Right lobe of liver (tissue), 6 donors: ENCODE measurements at regions not wholly inside any gene's neighbourhood (a gene's known extent, or its start where the extent isn't known, plus 50 kb on each side); places are given as distances from the start of the nearest gene placed in this dataset.

Experiments
- ATAC-seq, 4 donors: fragments of 200-7000 bp; cut with Tn5 transposase; one replicate each; pipeline ENCODE4 v1.9.1; 2020; ENCODE audit warnings: mild to moderate bottlenecking in 4 of 4, moderate library complexity in 4 of 4
- DNase-seq, 3 donors: peaks; one replicate each; pipeline ENCODE4 v3.0.0-alpha.2; 2020
- H3K27ac ChIP-seq, 3 donors: fragments of 200-600 bp; one replicate each; pipeline ENCODE4 v1.8.0; 2022
- H3K27me3 ChIP-seq, 2 donors: fragments of 200-600 bp; one replicate each; pipeline ENCODE4 v1.8.0; 2022
- H3K36me3 ChIP-seq, 4 donors: fragments of 200-600 bp; sonication (generic) in 1 of 4; one replicate each; pipeline versions ENCODE4 v1.5.1 to v1.8.0; 2017 to 2022; ENCODE audit warnings: control low read depth in 1 of 4
- H3K4me1 ChIP-seq, 4 donors: fragments of 200-600 bp; sonication (generic) in 1 of 4; one replicate each; pipeline versions ENCODE4 v1.5.1 to v1.8.0; 2017 to 2022; ENCODE audit warnings: control low read depth in 1 of 4
- H3K4me3 ChIP-seq, 3 donors: fragments of 200-600 bp; one replicate each; pipeline ENCODE4 v1.8.0; 2022
- H3K9me3 ChIP-seq, 4 donors: fragments of 200-600 bp; sonication (generic) in 1 of 4; one replicate each; pipeline versions ENCODE4 v1.5.1 to v1.8.0; 2017 to 2022; ENCODE audit warnings: control low read depth in 1 of 4
- POLR2A ChIP-seq: fragments of 450-650 bp; IDR thresholded peaks from one replicate; pipeline ENCODE4 v1.6.1; 2017; ENCODE audit warnings: antibody characterized with exemption, mild to moderate bottlenecking
- WGBS: methylation state at CpG from one replicate; pipeline ENCODE4 v1.1.6; 2018; ENCODE audit warnings: low coverage, low lambda C conversion rate; ENCODE audit not compliant: insufficient coverage; ENCODE audit errors: missing lambda C conversion rate; 5-methylcytosine and 5-hydroxymethylcytosine counted together
- intact Hi-C, 2 donors: fragments of 100-400 bp; cut with DNase I; formaldehyde crosslinking; loops; one replicate each; pipeline versions ENCODE4 v1.11.2 to v1.14.1; 2022
- TF ChIP-seq, protein P1 (sequence below), 4 donors: fragments of 200-600 bp in 3 of 4; fragments of 450-650 bp in 1 of 4; IDR thresholded peaks; one replicate each; pipeline versions ENCODE4 v1.5.1 to v1.8.0; 2016 to 2022; ENCODE audit warnings: antibody characterized with exemption in 4 of 4, mild to moderate bottlenecking in 2 of 4
- donor health status: DM: no; HTN: yes; CAD: no.
- donor health status: DM: no; HTN: no; CAD: no.
- donor health status: DM: no; HTN: no; CAD: no.
- donor health status: DM: no; HTN: yes; CAD: no.
- donor health status: DM: no; HTN: yes; CAD: no.

DNA sequence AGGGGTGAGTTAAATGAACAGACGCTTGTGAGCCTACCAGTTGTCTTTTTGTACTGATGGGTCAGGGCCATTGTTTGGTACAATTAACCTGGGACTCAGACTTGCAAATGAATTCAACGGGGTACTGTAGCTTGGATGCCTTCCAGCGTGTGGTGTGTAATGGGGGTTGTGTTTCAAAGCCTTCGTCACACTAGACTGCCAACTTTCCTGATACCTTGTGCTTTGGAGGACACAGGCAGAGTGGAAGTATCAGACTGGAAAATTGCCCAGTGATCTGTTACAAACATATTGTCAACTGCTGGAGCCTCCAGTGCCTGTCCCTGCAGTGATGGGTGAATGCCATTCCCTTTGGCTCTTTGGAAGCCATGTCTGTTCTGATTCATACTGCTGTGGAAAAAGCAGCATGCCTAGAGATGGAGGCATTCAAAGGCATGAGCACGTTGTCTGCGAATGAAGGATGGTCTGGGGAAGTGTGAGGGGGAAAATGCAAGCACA is 384.5 kb downstream of the LMX1A start:
- ATAC-seq (no peak), DNase-seq (no peak)
- 100% methylated on average over 1 of the region's 6 CpGs for WGBS

DNA sequence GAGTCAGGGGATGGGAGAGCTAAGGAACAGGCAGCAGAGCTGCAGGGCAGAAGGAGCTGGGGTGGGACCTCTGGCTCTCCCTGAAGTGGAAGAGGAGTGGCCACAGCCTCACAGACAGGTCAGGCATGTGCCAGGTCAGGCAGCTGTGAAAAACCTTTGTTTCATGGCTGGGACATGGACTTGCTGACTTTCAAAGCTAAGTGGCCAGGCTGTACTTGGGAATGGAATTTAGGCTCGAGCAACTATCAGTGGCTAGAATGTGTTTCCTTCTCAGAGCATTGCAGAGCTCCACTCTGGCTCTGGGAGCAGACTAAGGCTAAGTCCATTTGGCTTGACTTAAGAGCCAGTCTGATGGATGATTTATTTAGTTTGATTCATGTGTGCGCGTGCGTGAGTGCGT is 385.1 kb downstream of the LMX1A start:
- DNase-seq = no peak
- no peaks in the 10 kb centered on the region for H3K4me1 ChIP-seq
- ATAC-seq = no peak

More for the DNA sequence above, 384.5 kb downstream of the LMX1A start:
- no peaks in the 10 kb centered on the region for H3K27me3 ChIP-seq
- intact Hi-C loops = no loop called here
- no peaks in the 10 kb centered on the region for H3K4me1 ChIP-seq
- no peak overlapping the region for H3K4me3 ChIP-seq
- no peaks in the 10 kb centered on the region for H3K9me3 ChIP-seq
- TF ChIP-seq, protein P1, sequence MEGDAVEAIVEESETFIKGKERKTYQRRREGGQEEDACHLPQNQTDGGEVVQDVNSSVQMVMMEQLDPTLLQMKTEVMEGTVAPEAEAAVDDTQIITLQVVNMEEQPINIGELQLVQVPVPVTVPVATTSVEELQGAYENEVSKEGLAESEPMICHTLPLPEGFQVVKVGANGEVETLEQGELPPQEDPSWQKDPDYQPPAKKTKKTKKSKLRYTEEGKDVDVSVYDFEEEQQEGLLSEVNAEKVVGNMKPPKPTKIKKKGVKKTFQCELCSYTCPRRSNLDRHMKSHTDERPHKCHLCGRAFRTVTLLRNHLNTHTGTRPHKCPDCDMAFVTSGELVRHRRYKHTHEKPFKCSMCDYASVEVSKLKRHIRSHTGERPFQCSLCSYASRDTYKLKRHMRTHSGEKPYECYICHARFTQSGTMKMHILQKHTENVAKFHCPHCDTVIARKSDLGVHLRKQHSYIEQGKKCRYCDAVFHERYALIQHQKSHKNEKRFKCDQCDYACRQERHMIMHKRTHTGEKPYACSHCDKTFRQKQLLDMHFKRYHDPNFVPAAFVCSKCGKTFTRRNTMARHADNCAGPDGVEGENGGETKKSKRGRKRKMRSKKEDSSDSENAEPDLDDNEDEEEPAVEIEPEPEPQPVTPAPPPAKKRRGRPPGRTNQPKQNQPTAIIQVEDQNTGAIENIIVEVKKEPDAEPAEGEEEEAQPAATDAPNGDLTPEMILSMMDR (IDR thresholded peaks at IDR 0.05) = no peak
- no peak for TF ChIP-seq POLR2A
- H3K27ac ChIP-seq = no peak overlapping the region
- no peaks in the 10 kb centered on the region for H3K36me3 ChIP-seq

DNA sequence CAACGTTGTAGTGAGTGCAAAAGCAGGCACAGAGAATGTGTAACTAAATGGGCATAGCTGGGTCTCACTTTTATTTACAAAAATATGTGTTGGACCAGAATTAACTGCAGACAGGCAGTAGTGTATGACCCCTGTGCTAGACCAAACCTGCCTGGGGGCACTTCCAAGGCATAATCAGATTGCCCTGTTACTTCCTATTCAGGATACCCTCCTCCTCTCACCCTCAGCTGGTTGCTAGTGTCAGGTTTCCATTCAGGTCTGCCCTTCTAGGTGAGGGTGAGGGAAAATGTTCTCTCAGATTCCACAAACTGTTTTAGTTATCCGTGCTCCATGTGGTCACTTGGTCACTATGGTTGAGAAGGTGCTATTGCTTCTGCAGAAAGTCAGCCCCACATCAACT is 387.3 kb downstream of the LMX1A start:
- no peak for TF ChIP-seq POLR2A
- TF ChIP-seq, protein P1 (IDR thresholded peaks at IDR 0.05) = no peak
- DNase-seq (no peak), ATAC-seq (no peak)
- intact Hi-C loops = no loop called here
- H3K4me1 ChIP-seq = no peaks in the 10 kb centered on the region
- no peak overlapping the region for H3K4me3 ChIP-seq
- H3K27ac ChIP-seq = no peak overlapping the region
- H3K9me3 ChIP-seq = no peaks in the 10 kb centered on the region
- H3K27me3 ChIP-seq = no peaks in the 10 kb centered on the region
- no peaks in the 10 kb centered on the region for H3K36me3 ChIP-seq
- WGBS = 65% methylated on average over 2 of the region's 2 CpGs

More for the DNA sequence above, 385.1 kb downstream of the LMX1A start:
- intact Hi-C loops = no loop called here
- Histone ChIP-seq H3K4me3 (no peak overlapping the region), H3K9me3 (no peaks in the 10 kb centered on the region), H3K27me3 (no peaks in the 10 kb centered on the region), H3K36me3 (no peaks in the 10 kb centered on the region), H3K27ac (no peak overlapping the region)
- 79% methylated on average over 5 of the region's 5 CpGs for WGBS
- TF ChIP-seq, protein P1 (IDR thresholded peaks at IDR 0.05) = no peak
- TF ChIP-seq POLR2A = no peak

DNA sequence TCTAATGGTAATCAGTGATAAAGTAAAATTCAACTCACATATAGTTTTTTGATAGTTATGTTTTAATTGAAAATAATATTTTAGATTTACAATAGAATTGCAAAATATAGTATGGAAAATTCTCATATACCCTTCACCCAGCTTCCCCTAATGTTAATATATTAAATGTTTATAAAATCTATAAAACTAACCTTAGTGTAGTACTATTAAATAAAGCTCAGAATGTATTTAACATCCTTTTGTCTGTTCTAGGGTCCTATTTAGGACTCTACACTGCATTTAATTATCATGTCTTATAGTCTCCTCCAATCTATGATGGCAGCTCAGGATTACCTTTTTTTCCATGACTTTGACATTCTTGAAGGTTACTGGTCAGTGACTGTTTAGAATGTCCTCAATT is 389.2 kb downstream of the LMX1A start:
- Histone ChIP-seq H3K27ac (no peak overlapping the region), H3K27me3 (no peaks in the 10 kb centered on the region), H3K9me3 (no peaks in the 10 kb centered on the region), H3K4me1 (no peaks in the 10 kb centered on the region), H3K4me3 (no peak overlapping the region), H3K36me3 (no peaks in the 10 kb centered on the region)
- DNase-seq (no peak), ATAC-seq (no peak)
- intact Hi-C loops = no loop called here
- TF ChIP-seq, protein P1 (IDR thresholded peaks at IDR 0.05) = no peak
- TF ChIP-seq POLR2A = no peak

DNA sequence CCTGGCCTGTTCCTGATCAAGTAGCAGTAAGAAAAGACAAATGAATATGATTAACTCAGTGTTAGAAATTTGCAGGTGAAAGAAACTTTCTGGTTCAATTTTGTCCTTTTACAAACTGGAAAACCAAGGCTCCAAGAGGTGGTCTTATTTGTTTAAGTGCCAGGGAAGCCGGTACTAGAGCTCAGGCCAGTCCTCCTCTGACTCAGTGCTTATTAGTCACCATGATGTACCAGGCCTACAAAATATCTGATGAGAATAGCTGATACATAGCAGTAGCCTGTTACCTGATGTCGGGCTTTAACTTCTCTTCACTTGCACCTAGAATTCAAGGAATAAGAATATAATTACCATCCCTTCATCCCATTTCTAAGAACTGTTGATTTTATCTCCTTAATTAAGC is 394.8 kb downstream of the LMX1A start:
- Histone ChIP-seq H3K27ac (no peak overlapping the region), H3K4me1 (no peaks in the 10 kb centered on the region), H3K9me3 (no peaks in the 10 kb centered on the region), H3K27me3 (no peaks in the 10 kb centered on the region), H3K36me3 (no peaks in the 10 kb centered on the region), H3K4me3 (no peak overlapping the region)
- 62% methylated on average over 2 of the region's 2 CpGs for WGBS
- TF ChIP-seq POLR2A = no peak
- TF ChIP-seq, protein P1 (IDR thresholded peaks at IDR 0.05) = no peak
- DNase-seq (no peak), ATAC-seq (no peak)
- intact Hi-C loops = no loop called here
